Lower leg skin (tissue), 3 donors: ENCODE measurements at regions not wholly inside any gene's neighbourhood (a gene's known extent, or its start where the extent isn't known, plus 50 kb on each side); places are given as distances from the start of the nearest gene placed in this dataset.

Experiments used
- CTCF ChIP-seq, 3 donors: fragments of 450-650 bp; IDR thresholded peaks; one replicate each; pipeline ENCODE4 v1.5.1; 2016; ENCODE audit warnings: antibody characterized with exemption in 3 of 3, mild to moderate bottlenecking in 3 of 3, moderate library complexity in 2 of 3
- POLR2A ChIP-seq, 2 donors: fragments of 450-650 bp; IDR thresholded peaks; one replicate each; pipeline ENCODE4 v1.6.1; 2016 to 2017; ENCODE audit warnings: antibody characterized with exemption in 2 of 2, mild to moderate bottlenecking in 1 of 2, moderate library complexity in 1 of 2

GRCh38 chr1:232204269-232204668, 425.7 kb downstream of the SIPA1L2 start:
- TF ChIP-seq POLR2A (IDR thresholded peaks at IDR 0.05) (no peak), CTCF (IDR thresholded peaks at IDR 0.05) (no peak)
